Loucy (cell line): ENCODE measurements at regions not wholly inside any gene's neighbourhood (a gene's known extent, or its start where the extent isn't known, plus 50 kb on each side); places are given as distances from the start of the nearest gene placed in this dataset.

Source experiments
- H2AFZ ChIP-seq: fragments of 200-600 bp; sonication (generic); 2 replicates; pipeline ENCODE4 v1.6.0; 2016; ENCODE audit warnings: antibody characterized with exemption, mild to moderate bottlenecking, low read length, moderate library complexity
- H3F3A ChIP-seq: fragments of 200-600 bp; 2 replicates; pipeline ENCODE4 v1.6.0; 2016; ENCODE audit warnings: antibody characterized with exemption, low read depth, mild to moderate bottlenecking
- H3K27me3 ChIP-seq: fragments of 200-600 bp; sonication (generic); 2 replicates; pipeline ENCODE4 v1.6.1; 2014; ENCODE audit warnings: low read length, mild to moderate bottlenecking; ENCODE audit not compliant: insufficient read depth, poor library complexity, severe bottlenecking
- H3K36me3 ChIP-seq: fragments of 200-600 bp; sonication (generic); 2 replicates; pipeline ENCODE4 v1.6.1; 2016; ENCODE audit warnings: low read length; ENCODE audit not compliant: insufficient read depth
- H3K4me1 ChIP-seq: fragments of 200-600 bp; sonication (generic); 2 replicates; pipeline ENCODE4 v1.5.1; 2014; ENCODE audit warnings: low read length, mild to moderate bottlenecking; ENCODE audit not compliant: insufficient read depth, poor library complexity, severe bottlenecking
- H3K4me2 ChIP-seq: fragments of 200-600 bp; sonication (generic); 2 replicates; pipeline ENCODE4 v1.6.0; 2014; ENCODE audit warnings: antibody characterized with exemption, low read length, low read depth, mild to moderate bottlenecking; ENCODE audit not compliant: poor library complexity, severe bottlenecking
- H3K4me3 ChIP-seq: fragments of 200-600 bp; sonication (generic); 2 replicates; pipeline ENCODE4 v1.5.1; 2014; ENCODE audit warnings: low read length, mild to moderate bottlenecking, mixed read lengths; ENCODE audit not compliant: poor library complexity, severe bottlenecking
- H3K79me2 ChIP-seq: fragments of 200-600 bp; sonication (generic); 2 replicates; pipeline ENCODE4 v1.6.1; 2014; ENCODE audit warnings: low read length; ENCODE audit not compliant: insufficient read depth
- H3K9ac ChIP-seq: fragments of 200-600 bp; sonication (generic); 2 replicates; pipeline ENCODE4 v1.6.0; 2014; ENCODE audit warnings: mild to moderate bottlenecking, low read depth, low read length, moderate library complexity; ENCODE audit not compliant: poor library complexity, severe bottlenecking
- H3K9me2 ChIP-seq: fragments of 200-600 bp; sonication (generic); replicated peaks from 2 replicates; pipeline ENCODE4 v1.6.1; 2016; ENCODE audit warnings: low read depth, low read length, mixed read lengths
- H3K9me3 ChIP-seq: fragments of 200-600 bp; sonication (generic); 2 replicates; pipeline ENCODE4 v1.6.1; 2014; ENCODE audit warnings: mild to moderate bottlenecking, antibody characterized with exemption, low read length, low read depth; ENCODE audit not compliant: insufficient read depth
- H4K20me1 ChIP-seq: fragments of 200-600 bp; sonication (generic); 2 replicates; pipeline ENCODE4 v1.6.0; 2014; ENCODE audit warnings: antibody characterized with exemption, low read length, mild to moderate bottlenecking; ENCODE audit not compliant: insufficient read depth, poor library complexity, severe bottlenecking
- CTCF ChIP-seq: fragments of 200-600 bp; sonication (generic); conservative IDR thresholded peaks from 2 replicates; pipeline ENCODE4 v1.5.1; 2014; ENCODE audit warnings: mild to moderate bottlenecking, antibody characterized with exemption, low read length
- EZH2phosphoT487 ChIP-seq: fragments of 200-600 bp; IDR thresholded peaks from 2 replicates; pipeline ENCODE4 v1.6.1; 2018; ENCODE audit warnings: antibody characterized with exemption, mild to moderate bottlenecking, moderate library complexity, borderline replicate concordance

GRCh38 chr1:221648201-221648600, 93.7 kb downstream of the DUSP10 start:
- H2AFZ ChIP-seq: no peak overlapping the region
- H3K4me3 ChIP-seq: no peak overlapping the region
- H4K20me1 ChIP-seq: no peaks in the 10 kb centered on the region
- no peak for TF ChIP-seq EZH2phosphoT487
- no peak for TF ChIP-seq CTCF
- no peaks in the 10 kb centered on the region for H3K36me3 ChIP-seq
- no peaks in the 10 kb centered on the region for H3K79me2 ChIP-seq
- H3K27me3 ChIP-seq: no peaks in the 10 kb centered on the region
- no peak overlapping the region for H3K4me2 ChIP-seq
- H3F3A ChIP-seq: no peaks in the 10 kb centered on the region
- no peaks in the 10 kb centered on the region for H3K9me2 ChIP-seq
- peaks cover 5% of the 10 kb centered on the region for H3K4me1 ChIP-seq
- no peaks in the 10 kb centered on the region for H3K9me3 ChIP-seq
- H3K9ac ChIP-seq: no peak overlapping the region
